ENCODE measurements at regions not wholly inside any gene's neighbourhood (a gene's known extent, or its start where the extent isn't known, plus 50 kb on each side); places are given as distances from the start of the nearest gene placed in this dataset.

GRCh38 chr2:13596233-13596632 is 879.5 kb downstream of the TRIB2 start:
- H3K4me3 ChIP-seq (ENCODE audit: low read depth, low read length) = no peak overlapping the region
- no peak for TF ChIP-seq CTCF (IDR thresholded peaks at IDR 0.05; ENCODE audit: insufficient read depth, low read depth, low read length, missing control alignments)
- DNase-seq (ENCODE audit: low read depth) = no peak

- no peak for TF ChIP-seq CTCF (IDR thresholded peaks at IDR 0.05; ENCODE audit: insufficient read depth, low read depth, low read length, missing control alignments)
- no peak for DNase-seq (ENCODE audit: low read depth)
- H3K4me3 ChIP-seq (ENCODE audit: low read depth, low read length) = no peak overlapping the region
These were observed 880.4 kb downstream of the TRIB2 start for GRCh38 chr2:13597176-13597575.

- no peak for DNase-seq (ENCODE audit: low read depth)
- no peak overlapping the region for H3K4me3 ChIP-seq (ENCODE audit: low read depth, low read length)
These were observed 884.8 kb downstream of the TRIB2 start for GRCh38 chr2:13601506-13601905.

GRCh38 chr2:13604951-13605661 is 888.4 kb downstream of the TRIB2 start:
- TF ChIP-seq CTCF (IDR thresholded peaks at IDR 0.05; ENCODE audit: insufficient read depth, low read depth, low read length, missing control alignments) = no peak
- DNase-seq (ENCODE audit: low read depth) = no peak
- H3K4me3 ChIP-seq (ENCODE audit: low read depth, low read length) = no peak overlapping the region

More at GRCh38 chr2:13601506-13601905, 884.8 kb downstream of the TRIB2 start:
- no peak for TF ChIP-seq CTCF (IDR thresholded peaks at IDR 0.05; ENCODE audit: insufficient read depth, low read depth, low read length, missing control alignments)

- peak; percentile 14 for DNase-seq (ENCODE audit: low read depth)
- TF ChIP-seq CTCF (IDR thresholded peaks at IDR 0.05; ENCODE audit: insufficient read depth, low read depth, low read length, missing control alignments) = no peak
- H3K4me3 ChIP-seq (ENCODE audit: low read depth, low read length) = no peak overlapping the region
These were observed 890.4 kb downstream of the TRIB2 start for GRCh38 chr2:13607139-13607538.

GRCh38 chr2:13611939-13612338 is 895.2 kb downstream of the TRIB2 start:
- DNase-seq (ENCODE audit: low read depth) = no peak

More at GRCh38 chr2:13611939-13612338, 895.2 kb downstream of the TRIB2 start:
- TF ChIP-seq CTCF (IDR thresholded peaks at IDR 0.05; ENCODE audit: insufficient read depth, low read depth, low read length, missing control alignments) = no peak
- no peak overlapping the region for H3K4me3 ChIP-seq (ENCODE audit: low read depth, low read length)
